ENCODE measurements at regions not wholly inside any gene's neighbourhood (a gene's known extent, or its start where the extent isn't known, plus 50 kb on each side); places are given as distances from the start of the nearest gene placed in this dataset.

DNA sequence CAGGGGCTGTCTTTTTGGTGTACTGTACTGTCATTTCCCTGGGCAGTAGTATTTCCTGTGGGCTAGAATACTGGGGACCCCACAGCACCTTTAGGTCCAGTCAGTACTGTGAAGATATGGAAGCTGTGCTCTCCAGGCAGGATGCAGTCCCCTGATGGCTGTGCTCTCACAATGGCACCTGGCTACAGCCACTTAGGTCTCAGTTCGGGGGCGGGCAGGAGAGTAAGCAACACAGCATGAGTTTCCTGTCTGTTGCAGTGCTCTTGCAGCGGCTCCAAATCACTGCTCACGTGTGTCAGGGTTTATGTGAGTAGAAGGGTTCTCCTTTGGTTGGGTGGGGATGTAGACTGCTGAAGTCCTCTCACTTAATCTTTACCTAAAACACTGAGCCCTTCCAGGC is 810.4 kb downstream of the DACH1 start:
- Histone ChIP-seq H4K20me1 (ENCODE audit: insufficient read depth, poor library complexity, severe bottlenecking) (no peaks in the 10 kb centered on the region), H3K9me2 (replicated peaks; ENCODE audit: insufficient read depth) (no peaks in the 10 kb centered on the region), H3K27ac (no peak overlapping the region), H3K4me3 (no peak overlapping the region), H3K79me2 (no peaks in the 10 kb centered on the region), H2AFZ (no peak overlapping the region), H3K36me3 (replicated peaks; ENCODE audit: insufficient read depth, low read depth) (no peaks in the 10 kb centered on the region), H3K4me1 (ENCODE audit: insufficient read depth) (no peaks in the 10 kb centered on the region), H3K4me2 (no peak overlapping the region), H3K27me3 (no peaks in the 10 kb centered on the region), H3K9me3 (ENCODE audit: low read depth) (no peaks in the 10 kb centered on the region)
- TF ChIP-seq, protein P1, sequence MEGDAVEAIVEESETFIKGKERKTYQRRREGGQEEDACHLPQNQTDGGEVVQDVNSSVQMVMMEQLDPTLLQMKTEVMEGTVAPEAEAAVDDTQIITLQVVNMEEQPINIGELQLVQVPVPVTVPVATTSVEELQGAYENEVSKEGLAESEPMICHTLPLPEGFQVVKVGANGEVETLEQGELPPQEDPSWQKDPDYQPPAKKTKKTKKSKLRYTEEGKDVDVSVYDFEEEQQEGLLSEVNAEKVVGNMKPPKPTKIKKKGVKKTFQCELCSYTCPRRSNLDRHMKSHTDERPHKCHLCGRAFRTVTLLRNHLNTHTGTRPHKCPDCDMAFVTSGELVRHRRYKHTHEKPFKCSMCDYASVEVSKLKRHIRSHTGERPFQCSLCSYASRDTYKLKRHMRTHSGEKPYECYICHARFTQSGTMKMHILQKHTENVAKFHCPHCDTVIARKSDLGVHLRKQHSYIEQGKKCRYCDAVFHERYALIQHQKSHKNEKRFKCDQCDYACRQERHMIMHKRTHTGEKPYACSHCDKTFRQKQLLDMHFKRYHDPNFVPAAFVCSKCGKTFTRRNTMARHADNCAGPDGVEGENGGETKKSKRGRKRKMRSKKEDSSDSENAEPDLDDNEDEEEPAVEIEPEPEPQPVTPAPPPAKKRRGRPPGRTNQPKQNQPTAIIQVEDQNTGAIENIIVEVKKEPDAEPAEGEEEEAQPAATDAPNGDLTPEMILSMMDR (IDR thresholded peaks at IDR 0.05; ENCODE audit: poor library complexity) = no peak
- TF ChIP-seq EZH2 (IDR thresholded peaks at IDR 0.05; ENCODE audit: borderline replicate concordance) (no peak), EZH2phosphoT487 (IDR thresholded peaks at IDR 0.05; ENCODE audit: low read depth, severe bottlenecking, unreplicated experiment) (no peak)
- no peak for DNase-seq (ENCODE audit: low spot score)
- 77% methylated on average over 4 of the region's 4 CpGs for WGBS (ENCODE audit: low lambda C conversion rate, missing lambda C conversion rate)

DNA sequence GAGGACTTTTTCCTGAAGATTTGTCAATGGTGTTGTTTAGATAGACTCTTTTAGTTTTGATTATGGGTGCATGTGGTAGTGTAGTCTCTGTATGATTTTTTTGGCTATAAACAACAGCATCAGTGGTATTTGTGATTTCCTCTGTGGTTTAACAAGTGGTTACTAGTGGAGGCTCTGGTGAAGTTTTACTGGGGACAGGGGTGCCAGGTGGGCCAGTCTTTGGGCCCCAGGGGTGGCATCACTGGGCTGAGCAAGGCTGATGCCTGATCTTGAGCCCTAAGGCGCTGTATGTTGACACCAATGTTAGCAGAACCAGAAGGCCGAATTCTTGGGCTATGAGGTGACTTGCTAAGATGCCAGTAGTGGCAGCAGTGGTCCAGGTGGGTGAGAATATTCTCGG is 811.4 kb downstream of the DACH1 start:
- no peaks in the 10 kb centered on the region for H3K27me3 ChIP-seq
- H3K9me3 ChIP-seq (ENCODE audit: low read depth) = no peaks in the 10 kb centered on the region
- WGBS (ENCODE audit: low lambda C conversion rate, missing lambda C conversion rate) = 83% methylated on average over 3 of the region's 3 CpGs
- no peak overlapping the region for H3K4me2 ChIP-seq
- no peaks in the 10 kb centered on the region for H3K36me3 ChIP-seq (replicated peaks; ENCODE audit: insufficient read depth, low read depth)
- H3K4me3 ChIP-seq = no peak overlapping the region
- no peak overlapping the region for H2AFZ ChIP-seq
- no peak overlapping the region for H3K27ac ChIP-seq
- no peaks in the 10 kb centered on the region for H3K4me1 ChIP-seq (ENCODE audit: insufficient read depth)
- no peak for DNase-seq (ENCODE audit: low spot score)
- H3K79me2 ChIP-seq = no peaks in the 10 kb centered on the region
- no peaks in the 10 kb centered on the region for H4K20me1 ChIP-seq (ENCODE audit: insufficient read depth, poor library complexity, severe bottlenecking)
- no peak for TF ChIP-seq EZH2phosphoT487 (IDR thresholded peaks at IDR 0.05; ENCODE audit: low read depth, severe bottlenecking, unreplicated experiment)
- TF ChIP-seq EZH2 (IDR thresholded peaks at IDR 0.05; ENCODE audit: borderline replicate concordance) = no peak
- TF ChIP-seq, protein P1 (IDR thresholded peaks at IDR 0.05; ENCODE audit: poor library complexity) = no peak
- H3K9me2 ChIP-seq (replicated peaks; ENCODE audit: insufficient read depth) = no peaks in the 10 kb centered on the region

DNA sequence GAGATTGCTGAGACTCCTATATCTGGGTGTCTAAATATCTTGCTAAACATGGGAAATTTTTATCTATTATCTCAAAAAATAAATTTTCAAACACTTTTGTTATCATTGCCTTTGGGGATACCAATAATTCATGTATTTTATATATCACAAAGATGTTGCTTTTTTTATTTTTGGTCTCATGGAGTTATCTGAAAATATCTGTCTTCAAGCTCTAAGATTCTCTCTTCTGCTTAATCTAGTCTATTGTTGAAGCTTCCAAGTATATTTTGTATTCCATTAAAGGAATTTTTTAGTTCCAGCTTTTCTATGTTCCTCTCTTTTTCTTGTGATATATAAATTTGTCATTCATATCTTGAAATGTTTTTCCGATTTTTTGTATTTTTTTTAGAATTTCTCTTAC is 812.0 kb downstream of the DACH1 start:
- no peak for TF ChIP-seq EZH2phosphoT487 (IDR thresholded peaks at IDR 0.05; ENCODE audit: low read depth, severe bottlenecking, unreplicated experiment)
- TF ChIP-seq, protein P1 (IDR thresholded peaks at IDR 0.05; ENCODE audit: poor library complexity) = no peak
- TF ChIP-seq EZH2 (IDR thresholded peaks at IDR 0.05; ENCODE audit: borderline replicate concordance) = no peak
- Histone ChIP-seq H3K4me2 (no peak overlapping the region), H3K27me3 (no peaks in the 10 kb centered on the region), H3K9me2 (replicated peaks; ENCODE audit: insufficient read depth) (no peaks in the 10 kb centered on the region), H3K9me3 (ENCODE audit: low read depth) (no peaks in the 10 kb centered on the region), H3K4me1 (ENCODE audit: insufficient read depth) (no peaks in the 10 kb centered on the region), H3K27ac (no peak overlapping the region), H3K36me3 (replicated peaks; ENCODE audit: insufficient read depth, low read depth) (no peaks in the 10 kb centered on the region), H4K20me1 (ENCODE audit: insufficient read depth, poor library complexity, severe bottlenecking) (no peaks in the 10 kb centered on the region), H3K79me2 (no peaks in the 10 kb centered on the region), H2AFZ (no peak overlapping the region), H3K4me3 (no peak overlapping the region)
- DNase-seq (ENCODE audit: low spot score) = no peak
- WGBS (ENCODE audit: low lambda C conversion rate, missing lambda C conversion rate) = 50% methylated on average over 1 of the region's 1 CpG

DNA sequence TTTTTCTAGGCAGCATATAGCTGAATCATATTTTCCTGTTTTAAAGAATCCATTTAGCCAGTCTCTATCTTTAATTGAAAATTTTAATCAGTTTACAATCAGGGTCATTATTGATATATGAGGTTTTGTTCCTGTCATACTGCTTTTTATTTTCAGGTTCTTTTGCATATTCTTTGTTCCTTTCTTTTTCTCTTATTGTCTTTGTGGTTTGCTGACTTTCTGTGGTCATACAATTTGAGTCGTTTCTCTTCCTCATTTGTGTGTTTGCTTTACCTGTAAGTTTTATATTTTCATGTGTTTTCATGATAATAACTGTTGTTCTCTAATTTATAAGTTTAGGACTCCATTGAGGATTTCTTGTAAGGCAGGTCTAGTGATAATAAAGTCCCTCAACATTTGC is 812.6 kb downstream of the DACH1 start:
- Histone ChIP-seq H3K4me2 (no peak overlapping the region), H3K27ac (no peak overlapping the region), H3K36me3 (replicated peaks; ENCODE audit: insufficient read depth, low read depth) (no peaks in the 10 kb centered on the region), H3K27me3 (no peaks in the 10 kb centered on the region), H3K4me3 (no peak overlapping the region), H3K9me2 (replicated peaks; ENCODE audit: insufficient read depth) (no peaks in the 10 kb centered on the region), H2AFZ (no peak overlapping the region), H3K79me2 (no peaks in the 10 kb centered on the region), H3K9me3 (ENCODE audit: low read depth) (no peaks in the 10 kb centered on the region), H4K20me1 (ENCODE audit: insufficient read depth, poor library complexity, severe bottlenecking) (no peaks in the 10 kb centered on the region), H3K4me1 (ENCODE audit: insufficient read depth) (no peaks in the 10 kb centered on the region)
- DNase-seq (ENCODE audit: low spot score) = no peak
- 83% methylated on average over 1 of the region's 1 CpG for WGBS (ENCODE audit: low lambda C conversion rate, missing lambda C conversion rate)
- TF ChIP-seq, protein P1 (IDR thresholded peaks at IDR 0.05; ENCODE audit: poor library complexity) = no peak
- TF ChIP-seq EZH2phosphoT487 (IDR thresholded peaks at IDR 0.05; ENCODE audit: low read depth, severe bottlenecking, unreplicated experiment) (no peak), EZH2 (IDR thresholded peaks at IDR 0.05; ENCODE audit: borderline replicate concordance) (no peak)

All from hepatocyte (in vitro differentiated cells).